Astrocyte (in vitro differentiated cells and primary cell): ENCODE measurements at regions not wholly inside any gene's neighbourhood (a gene's known extent, or its start where the extent isn't known, plus 50 kb on each side); places are given as distances from the start of the nearest gene placed in this dataset.

ENCODE experiments used
- DNase-seq: peaks from one replicate; pipeline ENCODE4 v3.0.0-alpha.2; 2010; ENCODE audit warnings: low read depth
- FAIRE-seq: peaks from 2 replicates; lab custom pipeline; 2011; peaks lifted over from hg19 to GRCh38; lab: Jason Lieb, UNC
- H2AFZ ChIP-seq: 2 replicates; pipeline ENCODE4 v1.6.0; 2012; ENCODE audit warnings: low read depth, low read length, inconsistent platforms
- H3K27ac ChIP-seq: 2 replicates; pipeline ENCODE4 v1.5.1; 2011; ENCODE audit warnings: low read depth, low read length, inconsistent platforms
- H3K27me3 ChIP-seq: 2 replicates; pipeline ENCODE4 v1.6.0; 2011; ENCODE audit warnings: low read length, inconsistent platforms; ENCODE audit not compliant: insufficient read depth
- H3K36me3 ChIP-seq: 2 replicates; pipeline ENCODE4 v1.5.1; 2011; ENCODE audit warnings: low read length, inconsistent platforms; ENCODE audit not compliant: insufficient read depth
- H3K4me1 ChIP-seq: 2 replicates; pipeline ENCODE4 v1.5.1; 2011; ENCODE audit warnings: low read length, inconsistent platforms; ENCODE audit not compliant: insufficient read depth
- H3K4me2 ChIP-seq: 2 replicates; pipeline ENCODE4 v1.6.0; 2012; ENCODE audit warnings: low read length, inconsistent platforms
- H3K4me3 ChIP-seq: 2 replicates; pipeline ENCODE4 v1.5.1; 2011; ENCODE audit warnings: low read depth, mild to moderate bottlenecking, low read length, inconsistent platforms; ENCODE audit not compliant: insufficient read depth
- H3K79me2 ChIP-seq: 2 replicates; pipeline ENCODE4 v1.6.0; 2012; ENCODE audit warnings: mild to moderate bottlenecking, low read length, inconsistent platforms; ENCODE audit not compliant: insufficient read depth
- H3K9ac ChIP-seq: 2 replicates; pipeline ENCODE4 v1.6.0; 2012; ENCODE audit warnings: mild to moderate bottlenecking, low read length, inconsistent platforms
- H3K9me3 ChIP-seq: 2 replicates; pipeline ENCODE4 v1.5.1; 2012; ENCODE audit warnings: low read depth, mild to moderate bottlenecking, low read length, inconsistent platforms; ENCODE audit not compliant: insufficient read depth
- H4K20me1 ChIP-seq: 2 replicates; pipeline ENCODE4 v1.6.0; 2012; ENCODE audit warnings: low read length, inconsistent platforms; ENCODE audit not compliant: insufficient read depth
- H3K27ac Mint-ChIP-seq: one replicate; pipeline ENCODE4 v1.8.0; 2021; ENCODE audit warnings: mild to moderate bottlenecking, mixed read lengths; ENCODE audit not compliant: unreplicated experiment
- H3K27me3 Mint-ChIP-seq: one replicate; pipeline ENCODE4 v1.8.0; 2021; ENCODE audit warnings: low read depth, mixed read lengths; ENCODE audit not compliant: unreplicated experiment
- H3K36me3 Mint-ChIP-seq: one replicate; pipeline ENCODE4 v1.8.0; 2021; ENCODE audit warnings: low read depth, mixed read lengths; ENCODE audit not compliant: unreplicated experiment
- H3K4me1 Mint-ChIP-seq: one replicate; pipeline ENCODE4 v1.8.0; 2021; ENCODE audit warnings: low read depth, mixed read lengths; ENCODE audit not compliant: unreplicated experiment
- H3K4me3 Mint-ChIP-seq: one replicate; pipeline ENCODE4 v1.8.0; 2021; ENCODE audit warnings: mild to moderate bottlenecking, moderate library complexity, mixed read lengths; ENCODE audit not compliant: unreplicated experiment
- H3K9me3 Mint-ChIP-seq: one replicate; pipeline ENCODE4 v1.8.0; 2021; ENCODE audit warnings: mild to moderate bottlenecking, mixed read lengths; ENCODE audit not compliant: unreplicated experiment
- EZH2 ChIP-seq: IDR thresholded peaks from 2 replicates; pipeline ENCODE4 v1.6.1; 2012; ENCODE audit warnings: mild to moderate bottlenecking, low read length, inconsistent platforms; ENCODE audit not compliant: insufficient read depth
- TF ChIP-seq, protein P1 (sequence below): IDR thresholded peaks from 2 replicates; pipeline ENCODE4 v1.5.1; 2011; ENCODE audit warnings: low read depth, mild to moderate bottlenecking, inconsistent platforms, low read length, moderate library complexity; ENCODE audit not compliant: insufficient read depth

DNA sequence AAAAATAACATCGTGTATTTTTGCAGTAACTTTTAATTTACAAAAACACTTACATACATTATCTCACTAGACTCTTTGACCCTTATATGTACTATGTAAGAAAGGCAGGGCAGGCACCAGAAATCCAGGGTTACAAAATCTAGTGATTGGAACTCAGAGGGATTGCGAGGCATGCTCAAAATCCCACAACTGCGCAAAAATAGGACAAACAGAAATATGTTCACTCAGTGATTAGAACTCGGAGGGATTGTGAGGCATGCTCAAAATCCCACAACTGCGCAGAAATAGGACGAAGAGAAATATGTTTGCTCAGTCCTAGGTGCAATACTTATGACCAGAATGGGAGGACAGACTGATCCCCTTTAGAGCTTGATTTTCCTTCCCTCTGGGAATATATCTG, 79.2 kb upstream of the TGFBR2 start:
- peaks cover 2% of the 10 kb centered on the region for H3K9me3 Mint-ChIP-seq
- no peaks in the 10 kb centered on the region for H3K36me3 ChIP-seq
- no peak overlapping the region for H3K27ac ChIP-seq
- H4K20me1 ChIP-seq = no peaks in the 10 kb centered on the region
- H3K4me2 ChIP-seq = no peak overlapping the region
- no peak for FAIRE-seq
- no peak overlapping the region for H3K9ac ChIP-seq
- no peaks in the 10 kb centered on the region for H3K79me2 ChIP-seq
- H3K4me1 ChIP-seq = peaks cover 4% of the 10 kb centered on the region
- H3K4me1 Mint-ChIP-seq = peaks cover 6% of the 10 kb centered on the region
- no peak overlapping the region for H2AFZ ChIP-seq
- no peak overlapping the region for H3K4me3 ChIP-seq
- no peaks in the 10 kb centered on the region for H3K9me3 ChIP-seq
- H3K36me3 Mint-ChIP-seq = no peaks in the 10 kb centered on the region
- no peak overlapping the region for H3K4me3 Mint-ChIP-seq
- no peaks in the 10 kb centered on the region for H3K27me3 Mint-ChIP-seq
- H3K27ac Mint-ChIP-seq = no peak overlapping the region
- TF ChIP-seq, protein P1, sequence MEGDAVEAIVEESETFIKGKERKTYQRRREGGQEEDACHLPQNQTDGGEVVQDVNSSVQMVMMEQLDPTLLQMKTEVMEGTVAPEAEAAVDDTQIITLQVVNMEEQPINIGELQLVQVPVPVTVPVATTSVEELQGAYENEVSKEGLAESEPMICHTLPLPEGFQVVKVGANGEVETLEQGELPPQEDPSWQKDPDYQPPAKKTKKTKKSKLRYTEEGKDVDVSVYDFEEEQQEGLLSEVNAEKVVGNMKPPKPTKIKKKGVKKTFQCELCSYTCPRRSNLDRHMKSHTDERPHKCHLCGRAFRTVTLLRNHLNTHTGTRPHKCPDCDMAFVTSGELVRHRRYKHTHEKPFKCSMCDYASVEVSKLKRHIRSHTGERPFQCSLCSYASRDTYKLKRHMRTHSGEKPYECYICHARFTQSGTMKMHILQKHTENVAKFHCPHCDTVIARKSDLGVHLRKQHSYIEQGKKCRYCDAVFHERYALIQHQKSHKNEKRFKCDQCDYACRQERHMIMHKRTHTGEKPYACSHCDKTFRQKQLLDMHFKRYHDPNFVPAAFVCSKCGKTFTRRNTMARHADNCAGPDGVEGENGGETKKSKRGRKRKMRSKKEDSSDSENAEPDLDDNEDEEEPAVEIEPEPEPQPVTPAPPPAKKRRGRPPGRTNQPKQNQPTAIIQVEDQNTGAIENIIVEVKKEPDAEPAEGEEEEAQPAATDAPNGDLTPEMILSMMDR = no peak
- no peak for TF ChIP-seq EZH2
- DNase-seq = no peak
- H3K27me3 ChIP-seq = no peaks in the 10 kb centered on the region

DNA sequence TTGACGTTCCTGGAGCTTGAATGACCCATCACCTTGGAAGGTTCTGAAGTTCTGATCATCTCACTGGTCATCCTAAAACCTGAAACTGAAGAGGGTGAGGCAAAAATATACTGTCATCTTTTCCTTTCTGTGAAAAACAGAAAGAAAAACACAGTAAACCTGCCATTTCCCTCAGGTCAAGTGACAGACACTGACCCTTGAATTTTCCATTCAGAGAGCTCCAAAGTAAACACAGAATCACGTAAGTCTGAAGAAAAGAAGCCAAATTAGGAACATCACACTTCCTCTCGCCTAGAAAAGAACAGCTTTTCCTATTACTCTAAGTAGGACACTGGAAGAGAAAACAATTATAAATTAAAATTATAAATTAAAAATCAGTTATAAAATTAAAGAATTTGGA, 78.7 kb upstream of the TGFBR2 start:
- Mint-ChIP-seq H3K27me3 (no peaks in the 10 kb centered on the region), H3K4me3 (no peak overlapping the region), H3K4me1 (peaks cover 6% of the 10 kb centered on the region), H3K9me3 (peaks cover 2% of the 10 kb centered on the region), H3K27ac (no peak overlapping the region), H3K36me3 (no peaks in the 10 kb centered on the region)
- Histone ChIP-seq H3K4me3 (no peak overlapping the region), H3K79me2 (no peaks in the 10 kb centered on the region), H3K9me3 (no peaks in the 10 kb centered on the region), H3K4me1 (peaks cover 4% of the 10 kb centered on the region), H3K9ac (no peak overlapping the region), H3K4me2 (no peak overlapping the region), H3K27ac (no peak overlapping the region), H2AFZ (peak overlapping the region; percentile 13), H4K20me1 (no peaks in the 10 kb centered on the region), H3K27me3 (no peaks in the 10 kb centered on the region), H3K36me3 (no peaks in the 10 kb centered on the region)
- FAIRE-seq = no peak
- TF ChIP-seq EZH2 = no peak
- TF ChIP-seq, protein P1 = no peak
- no peak for DNase-seq

DNA sequence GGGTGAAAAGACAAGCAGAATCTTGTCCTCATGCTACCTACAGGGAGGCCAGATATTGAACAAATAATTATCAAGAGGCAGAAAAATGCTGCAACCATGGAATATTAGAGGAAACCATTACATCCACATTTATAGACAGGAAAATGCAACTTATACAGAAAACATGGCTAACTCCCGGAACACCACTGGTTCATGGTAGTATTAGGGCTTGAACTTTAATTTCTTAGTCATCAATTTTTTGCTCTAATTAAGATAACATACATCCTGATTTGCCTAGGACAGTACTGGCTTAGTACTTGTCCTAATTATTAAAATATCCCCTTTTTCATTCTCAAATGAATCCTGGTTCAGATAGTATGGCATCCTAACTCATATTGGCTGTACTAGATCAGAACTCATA, 76.3 kb upstream of the TGFBR2 start:
- Mint-ChIP-seq H3K9me3 (peaks cover 2% of the 10 kb centered on the region), H3K4me3 (no peak overlapping the region)
- H3K4me1 ChIP-seq = peaks cover 4% of the 10 kb centered on the region

More for the DNA sequence above, 76.3 kb upstream of the TGFBR2 start:
- no peaks in the 10 kb centered on the region for H3K79me2 ChIP-seq
- H3K27ac Mint-ChIP-seq = no peak overlapping the region
- no peak overlapping the region for H3K27ac ChIP-seq
- H3K27me3 Mint-ChIP-seq = no peaks in the 10 kb centered on the region
- H3K36me3 Mint-ChIP-seq = no peaks in the 10 kb centered on the region
- no peaks in the 10 kb centered on the region for H4K20me1 ChIP-seq
- peaks cover 6% of the 10 kb centered on the region for H3K4me1 Mint-ChIP-seq
- FAIRE-seq (no peak), DNase-seq (no peak)
- H3K9me3 ChIP-seq = no peaks in the 10 kb centered on the region
- no peak for TF ChIP-seq EZH2
- TF ChIP-seq, protein P1 = no peak
- H3K27me3 ChIP-seq = no peaks in the 10 kb centered on the region
- H2AFZ ChIP-seq = no peak overlapping the region
- H3K9ac ChIP-seq = no peak overlapping the region
- H3K4me2 ChIP-seq = no peak overlapping the region
- no peak overlapping the region for H3K4me3 ChIP-seq
- no peaks in the 10 kb centered on the region for H3K36me3 ChIP-seq
